Limb (tissue), 2 donors: ENCODE measurements at regions not wholly inside any gene's neighbourhood (a gene's known extent, or its start where the extent isn't known, plus 50 kb on each side); places are given as distances from the start of the nearest gene placed in this dataset.

Experiments
- DNase-seq, 2 donors: peaks; one replicate each; pipeline ENCODE4 v3.0.0-alpha.2; 2016; ENCODE audit errors: extremely low spot score in 2 of 2

DNA sequence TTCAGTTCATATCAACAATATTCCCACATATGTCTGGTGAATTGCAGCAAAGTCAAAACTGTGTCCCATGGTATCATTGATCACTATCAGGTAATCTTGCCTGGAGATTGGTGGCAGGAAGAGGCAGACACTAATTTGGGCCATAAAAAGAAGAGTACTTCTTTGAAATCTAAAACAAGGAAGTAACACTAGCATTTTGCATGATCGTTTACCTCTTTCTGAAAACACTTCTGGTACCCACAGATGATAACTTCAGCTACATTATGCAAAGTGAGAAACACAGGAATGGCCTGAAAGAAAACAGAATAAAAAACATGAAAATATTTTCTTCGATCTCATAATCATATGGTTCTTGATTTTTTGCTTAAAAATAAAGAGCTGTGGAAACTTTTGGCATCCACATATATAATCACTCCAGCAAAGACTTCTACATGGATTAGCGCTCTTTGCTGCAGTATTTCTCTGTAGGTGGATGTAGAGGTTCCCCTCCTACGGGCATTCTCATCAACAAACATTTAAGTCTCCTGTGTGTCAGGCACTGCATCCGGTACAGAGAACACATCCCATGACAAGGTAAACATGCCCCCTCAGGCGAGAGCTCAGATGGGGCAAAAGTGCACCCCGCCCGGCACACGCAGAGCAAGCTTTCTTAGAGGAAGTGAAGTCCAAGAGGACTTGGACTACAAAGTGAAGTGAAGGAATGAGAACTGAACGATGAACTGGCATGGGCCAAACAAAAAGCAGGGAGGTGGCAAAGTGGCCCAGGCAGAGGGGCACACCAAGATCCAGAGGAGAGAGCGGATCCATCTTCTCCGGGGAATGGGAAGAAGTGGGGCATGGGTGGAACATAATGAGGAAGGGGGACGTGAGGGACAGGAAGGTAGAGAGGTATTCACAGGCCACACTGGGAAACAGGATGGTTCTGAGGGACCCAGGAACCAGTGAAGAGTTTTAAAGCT, 68.0 kb upstream of the RIOK3 start:
- DNase-seq: no peak

DNA sequence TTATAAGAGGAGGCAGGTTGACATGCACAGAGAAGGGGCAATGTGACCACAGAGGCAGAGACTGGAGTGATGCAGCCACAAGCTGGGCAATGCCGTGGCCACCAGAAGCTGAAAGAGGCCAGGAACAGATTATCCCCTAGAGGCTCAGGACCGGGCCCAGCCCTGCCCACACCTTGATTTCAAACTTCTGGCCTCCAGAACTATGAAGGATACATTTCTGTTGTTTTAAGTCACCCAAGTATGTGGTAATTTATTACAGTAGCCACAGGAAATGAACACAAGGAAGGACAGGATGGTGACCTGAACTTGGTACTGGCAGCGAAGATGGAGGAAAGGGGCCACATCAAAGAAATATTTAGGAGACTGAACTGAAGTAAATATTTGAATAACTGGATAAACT, 66.8 kb upstream of the RIOK3 start:
- DNase-seq: no peak

DNA sequence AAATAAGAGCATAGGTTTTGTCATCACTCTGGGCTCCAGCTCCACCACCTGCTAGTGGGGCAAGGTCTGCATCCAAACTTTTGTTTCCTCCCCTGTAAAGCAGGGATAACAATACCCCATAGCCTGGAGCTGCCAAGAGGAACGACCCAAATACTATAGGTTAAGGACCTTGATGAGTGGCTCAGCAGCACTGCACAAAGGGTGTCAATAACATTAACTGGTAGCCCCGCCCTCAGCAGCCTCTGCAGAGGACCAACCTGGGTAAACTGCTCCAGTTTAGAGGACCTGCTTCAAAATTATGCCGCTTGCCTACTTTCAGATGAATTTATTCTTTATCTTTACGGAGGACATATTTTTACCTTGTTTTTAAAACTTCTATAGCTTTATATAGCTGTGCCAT, 65.8 kb upstream of the RIOK3 start:
- no peak for DNase-seq

DNA sequence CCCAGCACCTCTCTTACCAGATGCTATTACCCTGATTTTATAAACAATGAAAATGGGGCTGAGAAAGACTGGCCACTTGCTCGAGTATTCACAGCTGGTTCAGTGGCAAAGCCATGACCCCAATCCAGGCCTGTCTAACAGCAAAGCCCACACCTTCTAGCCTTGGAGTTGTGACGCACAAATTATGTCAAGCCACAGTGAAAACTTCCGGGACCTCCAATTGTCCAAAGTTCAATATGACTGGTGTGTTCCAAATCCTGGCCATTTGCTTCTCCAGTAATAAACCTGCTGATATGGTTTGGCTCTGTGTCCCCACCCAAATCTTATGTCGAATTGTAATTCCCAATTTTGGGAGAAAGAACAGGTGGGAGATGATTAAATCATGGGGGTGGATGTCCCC, 64.7 kb upstream of the RIOK3 start:
- no peak for DNase-seq

DNA sequence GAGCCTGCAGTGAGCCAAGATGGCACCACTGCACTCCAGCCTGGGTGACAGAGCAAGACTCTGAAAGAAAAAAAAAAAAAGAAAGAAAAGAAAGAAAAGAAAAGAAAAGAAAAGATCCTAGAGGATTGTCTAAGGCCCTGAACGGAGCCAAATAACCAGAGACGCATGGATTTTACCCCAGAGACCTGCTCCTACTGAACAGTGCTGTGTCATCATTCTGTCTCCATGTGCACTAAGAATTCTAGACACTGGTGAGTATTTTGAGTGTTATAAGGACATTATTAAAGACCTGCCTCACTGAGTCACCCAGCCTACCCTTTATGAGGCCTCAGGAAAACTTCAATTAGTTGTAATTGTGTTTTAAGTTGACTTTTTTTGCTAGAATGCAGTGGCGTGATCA, 61.9 kb upstream of the RIOK3 start:
- no peak for DNase-seq

DNA sequence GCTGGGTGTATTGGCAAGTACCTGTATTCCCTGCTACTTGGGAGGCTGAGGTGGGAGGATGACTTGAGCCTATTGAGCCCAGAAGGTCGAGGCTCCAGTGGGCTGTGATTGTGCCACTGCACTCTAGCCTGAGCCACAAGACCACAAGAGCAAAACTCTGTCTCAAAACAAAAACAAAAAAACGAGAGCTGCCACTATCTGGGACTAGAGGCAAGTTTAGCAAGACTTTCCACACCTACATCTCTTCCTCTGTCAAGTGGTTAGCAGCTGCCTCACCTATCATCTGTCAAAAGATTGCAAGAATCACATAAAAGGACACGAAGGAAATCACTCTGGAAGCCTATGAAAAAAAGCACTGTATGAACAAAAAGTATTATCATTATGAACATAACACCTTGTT, 55.2 kb upstream of the RIOK3 start:
- DNase-seq: no peak

DNA sequence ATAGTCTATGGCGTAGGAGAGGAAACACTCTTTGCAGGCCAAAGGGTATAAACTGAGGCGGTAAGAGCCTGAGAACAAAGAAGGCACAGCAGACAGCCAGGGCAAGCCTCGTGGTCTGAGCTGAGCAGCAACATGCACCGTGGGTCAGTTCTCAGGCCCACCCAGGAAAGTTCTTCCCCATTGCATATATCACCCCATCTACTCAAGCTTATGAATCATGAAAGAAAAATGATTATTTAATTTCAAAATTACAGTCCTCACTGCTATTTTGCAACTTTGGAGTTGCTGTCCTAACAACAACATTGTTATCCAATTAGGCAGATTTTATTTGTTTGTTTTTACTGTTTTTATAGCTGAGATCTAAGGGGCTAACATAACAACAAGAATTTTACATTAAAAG, 54.7 kb upstream of the RIOK3 start:
- no peak for DNase-seq

DNA sequence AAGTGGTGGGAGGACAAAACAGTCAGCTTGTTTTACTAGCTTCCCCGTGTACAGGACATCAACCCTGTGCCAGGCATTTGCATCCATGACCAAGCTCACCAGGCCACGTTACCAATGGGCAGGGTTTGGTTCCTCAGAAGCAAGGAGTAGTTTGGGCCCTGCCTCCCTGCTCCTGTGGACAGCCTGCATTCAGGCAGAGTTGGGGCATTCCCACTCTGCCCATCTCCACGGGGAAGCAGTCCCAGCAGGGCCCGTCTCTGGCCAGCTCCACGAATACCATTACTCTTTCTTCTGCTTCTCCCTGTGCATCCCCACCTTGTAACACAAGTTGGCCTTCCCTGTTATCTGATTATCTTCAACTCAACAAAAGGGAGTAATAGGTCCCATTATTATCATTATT, 54.0 kb upstream of the RIOK3 start:
- no peak for DNase-seq

DNA sequence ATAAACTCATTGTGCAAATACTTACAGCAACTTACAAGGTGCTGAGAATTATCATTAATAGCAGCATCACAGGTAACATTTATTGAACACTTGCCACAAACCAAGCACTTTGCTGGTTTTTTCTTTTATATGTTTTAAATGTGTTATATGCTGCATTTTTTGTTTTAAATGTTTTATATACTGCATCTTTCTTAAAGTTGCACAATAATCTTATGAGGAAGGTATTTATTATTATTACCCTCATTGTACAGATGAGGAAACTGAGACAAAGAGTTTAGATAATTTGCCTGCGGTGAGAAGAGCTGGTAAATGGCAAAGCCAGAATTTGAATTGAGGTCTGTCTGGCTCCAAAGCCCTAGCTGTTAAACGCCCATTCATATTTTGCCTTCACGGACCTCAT, 52.2 kb upstream of the RIOK3 start:
- DNase-seq: no peak

DNA sequence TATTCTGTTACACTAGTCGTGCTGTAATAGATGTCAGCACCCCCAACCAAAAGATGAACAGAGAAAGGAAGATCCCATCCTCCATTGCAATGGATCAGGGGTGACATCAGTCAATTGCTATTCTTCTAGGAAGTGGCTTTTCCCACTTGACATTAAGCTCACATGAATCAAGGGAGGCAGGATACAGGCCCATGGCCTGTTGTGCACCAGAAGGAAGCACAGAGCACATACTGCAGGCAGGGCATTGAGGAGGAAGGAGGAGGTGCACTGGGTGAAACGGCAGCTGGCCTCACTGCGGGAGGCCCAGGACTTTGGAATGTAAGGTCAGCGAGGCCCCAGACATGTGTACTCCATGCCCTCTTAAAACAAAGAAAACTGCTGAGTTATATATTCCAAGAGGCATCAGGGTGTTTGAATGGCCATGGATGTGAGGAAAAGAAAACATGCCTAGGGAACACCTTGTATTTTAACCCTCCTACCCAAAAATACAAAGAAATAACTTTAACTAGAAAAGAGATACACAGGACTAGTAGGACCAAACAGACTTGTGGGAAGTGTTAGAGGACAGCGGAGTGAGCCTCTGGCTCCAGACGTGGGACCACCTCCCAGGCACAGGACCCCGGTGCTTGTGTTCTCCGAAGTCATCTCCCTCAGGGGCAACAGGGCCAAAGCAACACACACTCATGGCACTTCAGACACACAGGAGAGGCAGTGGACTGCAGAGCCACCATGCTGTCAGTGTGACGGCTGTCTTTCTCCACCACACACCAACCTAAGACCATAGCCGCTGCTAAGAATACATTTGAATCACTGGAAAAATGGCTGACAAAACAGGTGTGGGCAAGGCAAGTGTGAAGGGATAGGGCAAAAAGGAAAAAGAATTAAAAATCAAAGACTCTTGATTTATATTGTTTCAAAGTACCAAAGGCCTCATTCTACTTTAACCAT, 51.4 kb upstream of the RIOK3 start:
- peak in 1 of 2 donors; percentile 5 for DNase-seq
